22Rv1 (cell line): ENCODE measurements at regions not wholly inside any gene's neighbourhood (a gene's known extent, or its start where the extent isn't known, plus 50 kb on each side); places are given as distances from the start of the nearest gene placed in this dataset.

Source experiments
- ZFX ChIP-seq: fragments of 450-650 bp; IDR thresholded peaks from 2 replicates; pipeline ENCODE4 v1.6.1; 2017; ENCODE audit warnings: antibody characterized with exemption, borderline replicate concordance
- TF ChIP-seq, protein P1 (sequence below): fragments of 450-650 bp; IDR thresholded peaks from 2 replicates; pipeline ENCODE4 v1.5.1; 2017; ENCODE audit warnings: mild to moderate bottlenecking

DNA sequence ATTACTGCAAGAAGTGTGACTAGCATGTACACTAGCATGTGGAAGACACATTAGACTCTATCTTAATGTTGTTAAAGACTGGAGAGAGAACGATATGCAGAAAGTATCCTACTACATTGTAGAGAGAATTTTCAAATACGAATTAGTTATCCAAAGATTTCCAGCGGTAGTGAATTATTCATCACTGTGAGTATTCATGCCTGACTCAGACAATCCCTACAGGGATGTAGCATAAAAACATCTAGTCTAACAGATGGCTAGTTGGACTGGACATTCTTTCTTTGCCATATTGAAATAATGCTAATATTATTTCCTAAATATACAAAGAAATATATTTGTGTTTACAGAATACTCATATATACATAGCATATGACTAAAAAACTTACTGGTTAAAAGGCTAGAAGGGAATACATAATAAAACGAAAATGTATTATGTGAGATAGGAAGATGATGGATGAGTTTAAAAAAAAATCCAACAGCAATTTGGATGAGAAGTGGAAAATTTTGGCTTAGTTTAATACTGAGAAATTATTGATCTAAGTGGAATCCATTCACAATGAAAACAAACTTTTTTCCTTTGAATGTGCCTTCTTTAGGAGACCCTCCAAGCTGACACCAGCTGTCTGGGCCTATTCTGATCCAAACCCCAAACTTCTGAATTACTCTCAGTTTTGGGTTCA is 580.7 kb downstream of the RFPL4B start:
- TF ChIP-seq, protein P1, sequence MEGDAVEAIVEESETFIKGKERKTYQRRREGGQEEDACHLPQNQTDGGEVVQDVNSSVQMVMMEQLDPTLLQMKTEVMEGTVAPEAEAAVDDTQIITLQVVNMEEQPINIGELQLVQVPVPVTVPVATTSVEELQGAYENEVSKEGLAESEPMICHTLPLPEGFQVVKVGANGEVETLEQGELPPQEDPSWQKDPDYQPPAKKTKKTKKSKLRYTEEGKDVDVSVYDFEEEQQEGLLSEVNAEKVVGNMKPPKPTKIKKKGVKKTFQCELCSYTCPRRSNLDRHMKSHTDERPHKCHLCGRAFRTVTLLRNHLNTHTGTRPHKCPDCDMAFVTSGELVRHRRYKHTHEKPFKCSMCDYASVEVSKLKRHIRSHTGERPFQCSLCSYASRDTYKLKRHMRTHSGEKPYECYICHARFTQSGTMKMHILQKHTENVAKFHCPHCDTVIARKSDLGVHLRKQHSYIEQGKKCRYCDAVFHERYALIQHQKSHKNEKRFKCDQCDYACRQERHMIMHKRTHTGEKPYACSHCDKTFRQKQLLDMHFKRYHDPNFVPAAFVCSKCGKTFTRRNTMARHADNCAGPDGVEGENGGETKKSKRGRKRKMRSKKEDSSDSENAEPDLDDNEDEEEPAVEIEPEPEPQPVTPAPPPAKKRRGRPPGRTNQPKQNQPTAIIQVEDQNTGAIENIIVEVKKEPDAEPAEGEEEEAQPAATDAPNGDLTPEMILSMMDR, result no peak
- no peak for TF ChIP-seq ZFX
